PC-9 (cell line): ENCODE measurements at regions not wholly inside any gene's neighbourhood (a gene's known extent, or its start where the extent isn't known, plus 50 kb on each side); places are given as distances from the start of the nearest gene placed in this dataset.

Source experiments
- EZH2 ChIP-seq: fragments of 200-600 bp; sonication (generic); IDR thresholded peaks from 2 replicates; pipeline ENCODE4 v1.8.0; 2017; ENCODE audit warnings: antibody characterized with exemption, low read depth
- TF ChIP-seq, protein P1 (sequence below): fragments of 200-600 bp; sonication (generic); conservative IDR thresholded peaks from 2 replicates; pipeline ENCODE4 v1.6.1; 2017; ENCODE audit warnings: mixed run types, antibody characterized with exemption, mild to moderate bottlenecking, moderate library complexity

- TF ChIP-seq, protein P1, sequence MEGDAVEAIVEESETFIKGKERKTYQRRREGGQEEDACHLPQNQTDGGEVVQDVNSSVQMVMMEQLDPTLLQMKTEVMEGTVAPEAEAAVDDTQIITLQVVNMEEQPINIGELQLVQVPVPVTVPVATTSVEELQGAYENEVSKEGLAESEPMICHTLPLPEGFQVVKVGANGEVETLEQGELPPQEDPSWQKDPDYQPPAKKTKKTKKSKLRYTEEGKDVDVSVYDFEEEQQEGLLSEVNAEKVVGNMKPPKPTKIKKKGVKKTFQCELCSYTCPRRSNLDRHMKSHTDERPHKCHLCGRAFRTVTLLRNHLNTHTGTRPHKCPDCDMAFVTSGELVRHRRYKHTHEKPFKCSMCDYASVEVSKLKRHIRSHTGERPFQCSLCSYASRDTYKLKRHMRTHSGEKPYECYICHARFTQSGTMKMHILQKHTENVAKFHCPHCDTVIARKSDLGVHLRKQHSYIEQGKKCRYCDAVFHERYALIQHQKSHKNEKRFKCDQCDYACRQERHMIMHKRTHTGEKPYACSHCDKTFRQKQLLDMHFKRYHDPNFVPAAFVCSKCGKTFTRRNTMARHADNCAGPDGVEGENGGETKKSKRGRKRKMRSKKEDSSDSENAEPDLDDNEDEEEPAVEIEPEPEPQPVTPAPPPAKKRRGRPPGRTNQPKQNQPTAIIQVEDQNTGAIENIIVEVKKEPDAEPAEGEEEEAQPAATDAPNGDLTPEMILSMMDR = no peak
- no peak for TF ChIP-seq EZH2
These were observed 59.9 kb upstream of the KAT6B start for GRCh38 chr10:74766501-74766900.
